HG03342 (cell line): ENCODE measurements at regions not wholly inside any gene's neighbourhood (a gene's known extent, or its start where the extent isn't known, plus 50 kb on each side); places are given as distances from the start of the nearest gene placed in this dataset.

Experiments used
- ATAC-seq: cut with Tn5 transposase; IDR thresholded peaks from one replicate; pipeline ENCODE4 v1.9.1; 2021; ENCODE audit warnings: mild to moderate bottlenecking, moderate library complexity; ENCODE audit not compliant: unreplicated experiment

- no peak for ATAC-seq
Observed at GRCh38 chr7:110095372-110096052, 995.4 kb upstream of the LRRN3 start.

GRCh38 chr7:110104243-110104642, 986.7 kb upstream of the LRRN3 start:
- no peak for ATAC-seq

DNA sequence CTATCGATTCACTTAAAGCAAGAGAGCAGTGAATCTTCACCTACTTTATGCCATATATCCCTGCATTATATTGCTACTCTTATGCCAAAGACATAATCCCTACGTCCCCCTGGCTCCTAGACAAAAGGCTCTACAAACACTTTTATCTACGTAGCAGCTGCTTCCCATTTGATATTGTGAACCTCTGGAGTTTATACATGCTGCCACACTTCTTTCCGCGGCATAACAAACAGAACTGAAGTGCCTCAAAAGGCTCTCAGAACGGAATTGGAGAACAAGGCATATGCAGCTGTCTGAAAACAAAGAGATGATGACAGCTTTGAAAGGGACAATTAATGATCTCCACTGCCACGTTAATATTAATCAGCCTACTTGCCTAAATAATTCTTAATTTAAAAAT, 985.6 kb upstream of the LRRN3 start:
- no peak for ATAC-seq

GRCh38 chr7:110105840-110106239, 985.1 kb upstream of the LRRN3 start:
- ATAC-seq: no peak

DNA sequence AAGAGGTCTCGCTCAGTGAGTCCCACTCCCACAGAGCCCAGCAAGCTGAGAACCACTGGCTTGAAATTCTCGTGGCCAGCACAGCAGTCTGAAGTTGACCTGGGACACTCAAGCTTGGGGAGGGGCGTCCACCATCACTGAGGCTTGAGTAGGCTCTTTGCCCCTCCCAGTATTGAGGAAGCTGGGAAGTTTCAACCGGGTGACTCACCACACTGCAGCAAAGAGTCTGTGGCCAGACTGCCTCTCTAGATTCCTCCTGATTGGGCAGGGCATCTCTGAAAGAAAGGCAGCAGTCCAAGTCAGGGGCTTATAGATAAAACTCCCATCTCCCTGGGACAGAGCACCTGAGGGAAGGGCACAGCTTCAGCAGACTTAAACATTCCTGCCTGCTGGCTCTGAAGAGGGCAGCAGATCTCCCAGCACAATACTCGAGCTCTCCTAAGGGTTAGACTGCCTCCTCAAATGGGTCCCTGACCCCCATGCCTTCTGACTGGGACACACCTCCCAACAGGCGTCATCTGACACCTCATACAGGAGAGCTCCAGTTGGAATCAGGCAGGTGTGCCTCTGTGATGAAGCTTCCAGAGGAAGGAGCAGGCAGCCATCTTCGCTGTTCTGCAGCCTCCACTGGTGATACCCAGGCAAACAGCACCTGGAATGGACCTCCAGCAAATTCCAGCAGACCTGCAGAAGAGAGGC, 970.9 kb upstream of the LRRN3 start:
- no peak for ATAC-seq

DNA sequence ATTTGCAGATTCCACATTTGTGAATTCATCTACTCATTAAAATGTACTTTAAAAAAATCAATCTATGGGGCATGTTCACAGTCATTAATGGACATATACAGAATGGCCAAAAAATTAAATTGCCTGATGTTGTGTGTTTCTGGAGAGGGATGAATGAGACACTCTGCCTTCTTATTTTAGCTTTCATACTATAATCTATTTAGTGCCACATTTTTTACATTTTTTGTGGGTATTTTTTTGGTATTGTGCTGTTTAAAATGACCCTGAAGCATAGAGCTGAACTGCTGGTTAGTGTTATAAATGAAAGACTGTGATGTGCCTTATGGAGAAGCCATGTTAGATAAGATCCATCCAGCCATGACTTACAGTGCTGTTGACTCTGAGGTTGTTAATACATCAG, 961.8 kb upstream of the LRRN3 start:
- no peak for ATAC-seq

DNA sequence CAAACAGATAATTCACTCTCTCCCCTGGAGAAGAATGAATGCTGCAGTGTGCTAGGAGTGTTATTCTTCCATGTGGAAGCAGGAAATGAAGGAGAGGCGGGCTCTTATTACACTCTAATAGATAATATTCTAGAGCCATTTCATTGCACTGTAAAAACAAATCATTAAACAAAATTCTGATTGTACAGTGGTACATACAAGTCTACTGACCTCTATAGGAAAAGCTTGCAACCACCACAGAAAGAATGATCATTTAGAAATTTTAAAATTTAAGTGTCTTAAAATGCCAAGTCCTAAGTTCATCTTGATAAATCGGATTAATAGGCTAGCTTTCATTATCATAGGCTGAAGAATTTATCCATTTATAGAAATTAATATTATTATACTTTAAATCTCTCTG, 960.3 kb upstream of the LRRN3 start:
- ATAC-seq: no peak

- ATAC-seq: no peak
Observed at GRCh38 chr7:110131344-110131743, 959.6 kb upstream of the LRRN3 start.

DNA sequence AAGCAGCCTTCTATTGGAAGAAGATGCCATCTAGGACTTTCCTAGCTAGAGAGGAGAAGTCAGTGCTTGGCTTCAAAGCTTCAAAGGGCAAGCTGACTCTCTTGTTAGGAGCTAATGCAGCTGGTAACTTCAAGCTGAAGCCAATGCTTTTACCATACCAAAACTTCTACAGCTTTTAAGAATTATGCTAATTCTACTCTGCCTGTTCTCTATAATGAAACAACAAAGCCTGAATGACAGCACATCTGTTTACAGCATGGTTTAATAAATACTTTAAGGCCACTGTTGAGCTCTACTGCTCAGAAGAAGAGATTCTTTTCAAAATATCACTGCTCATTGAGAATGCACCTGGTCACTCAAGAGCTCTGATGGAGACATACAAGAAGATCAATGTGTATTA, 951.9 kb upstream of the LRRN3 start:
- ATAC-seq: no peak

GRCh38 chr7:110142939-110143526, 947.9 kb upstream of the LRRN3 start:
- no peak for ATAC-seq

DNA sequence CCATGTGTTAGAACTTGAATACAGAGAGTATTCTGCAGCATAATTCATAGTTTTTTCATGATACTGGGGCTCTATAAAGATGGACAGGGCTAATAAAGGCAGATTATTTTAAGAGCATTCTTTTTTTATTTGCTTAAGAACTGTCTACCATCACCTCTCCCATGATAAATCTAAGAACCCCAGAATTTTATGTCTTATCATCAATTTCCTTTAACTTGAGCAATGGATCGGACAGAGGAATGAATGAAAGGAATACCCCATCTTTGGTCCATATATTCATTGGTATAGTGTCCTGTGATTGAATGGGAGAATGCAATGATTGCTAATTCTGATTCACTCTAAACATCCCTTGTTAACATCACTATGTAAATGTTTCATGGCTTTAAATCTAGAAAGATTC, 946.3 kb upstream of the LRRN3 start:
- no peak for ATAC-seq

DNA sequence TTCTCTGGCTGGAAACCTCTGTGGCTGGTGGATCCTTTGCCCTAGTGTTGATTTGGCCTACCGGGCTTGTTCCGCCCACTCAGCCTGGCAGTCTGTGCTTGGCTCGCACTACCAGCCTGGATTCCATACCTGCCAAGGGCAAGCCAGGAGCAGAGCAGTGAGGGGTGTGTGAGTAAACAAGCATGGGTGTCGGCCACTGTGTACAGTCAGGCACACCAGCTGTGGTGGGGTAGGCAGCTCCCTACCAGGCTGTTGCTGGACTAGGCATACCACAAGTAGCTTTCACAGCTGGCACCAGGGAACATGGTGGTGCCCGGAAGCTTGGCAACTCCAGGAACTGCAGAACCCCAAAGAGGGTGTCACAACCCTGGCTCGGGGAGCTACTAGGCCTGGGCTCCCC, 942.9 kb upstream of the LRRN3 start:
- ATAC-seq: no peak

GRCh38 chr7:110153222-110153621, 937.7 kb upstream of the LRRN3 start:
- no peak for ATAC-seq

DNA sequence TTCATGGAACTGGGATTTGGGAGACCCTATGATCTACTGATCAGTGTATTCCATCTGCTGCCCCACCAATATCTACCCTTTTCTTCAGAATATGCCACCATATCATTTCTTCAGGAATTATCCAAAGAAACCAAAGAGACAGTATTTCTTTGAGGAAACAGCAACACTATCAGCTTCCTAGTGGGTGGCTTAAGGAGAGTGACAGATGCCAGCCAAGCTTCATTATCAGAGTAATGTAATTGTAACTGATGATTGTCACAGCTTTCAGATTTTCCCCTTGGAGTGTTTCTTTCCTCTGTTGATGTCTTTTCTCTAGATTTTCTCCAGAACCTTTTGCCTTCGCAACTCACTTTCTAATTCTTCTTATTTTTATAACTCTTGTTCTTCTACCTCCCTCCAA, 934.4 kb upstream of the LRRN3 start:
- ATAC-seq: no peak

DNA sequence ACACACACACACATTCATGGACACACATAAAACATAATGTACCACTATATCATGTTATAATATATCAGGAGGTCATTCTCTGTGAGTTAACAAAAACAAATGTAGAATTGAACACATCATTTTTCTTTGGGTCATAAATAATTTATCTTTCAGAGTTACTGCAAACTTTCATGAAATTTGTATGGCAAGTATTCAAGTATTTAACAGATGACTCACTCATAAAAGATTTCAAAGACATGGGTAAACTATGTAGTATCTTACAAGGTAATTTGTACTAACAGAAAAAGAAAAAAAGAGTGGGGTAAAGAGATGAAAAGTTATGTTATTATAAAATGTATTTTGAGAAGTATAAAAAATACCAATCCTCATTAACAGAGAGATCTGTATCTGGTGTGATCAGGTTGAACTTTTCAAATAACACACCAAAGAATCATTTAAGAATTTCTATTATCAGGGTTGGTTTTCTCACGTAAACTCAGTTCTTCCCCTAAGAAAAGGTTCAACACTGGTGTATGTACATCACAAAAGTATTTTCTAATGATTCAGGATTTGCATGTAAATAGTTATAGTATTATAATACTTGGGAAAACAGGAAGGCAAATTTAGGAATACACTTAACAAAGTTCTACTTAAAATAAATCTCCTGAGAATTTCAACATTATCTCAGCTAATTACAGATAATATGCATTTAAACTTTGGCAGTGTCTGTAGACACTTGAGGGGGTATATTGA, 933.1 kb upstream of the LRRN3 start:
- ATAC-seq: no peak

GRCh38 chr7:110168010-110168409, 922.9 kb upstream of the LRRN3 start:
- no peak for ATAC-seq

- no peak for ATAC-seq
Observed at GRCh38 chr7:110170841-110171240, 920.1 kb upstream of the LRRN3 start.

GRCh38 chr7:110177463-110177862, 913.5 kb upstream of the LRRN3 start:
- ATAC-seq: no peak

DNA sequence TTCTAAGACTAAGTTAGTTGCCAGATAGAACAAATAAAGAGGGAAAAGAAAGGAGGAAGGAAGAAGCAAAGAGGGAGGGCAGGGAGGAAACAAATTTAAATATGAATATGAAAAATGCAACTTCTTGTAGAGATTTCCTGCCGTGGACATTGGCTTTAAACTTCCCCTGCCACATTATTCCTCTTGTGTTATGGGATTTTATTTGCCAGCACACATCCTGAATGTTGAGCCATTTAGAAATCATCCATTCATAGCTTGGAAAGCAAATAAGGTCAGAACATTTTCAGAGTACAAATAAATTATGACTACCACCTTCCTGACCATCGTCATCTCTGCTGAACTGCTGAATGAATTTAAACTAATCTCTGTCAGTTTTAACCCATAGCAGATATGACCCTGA, 911.9 kb upstream of the LRRN3 start:
- no peak for ATAC-seq

DNA sequence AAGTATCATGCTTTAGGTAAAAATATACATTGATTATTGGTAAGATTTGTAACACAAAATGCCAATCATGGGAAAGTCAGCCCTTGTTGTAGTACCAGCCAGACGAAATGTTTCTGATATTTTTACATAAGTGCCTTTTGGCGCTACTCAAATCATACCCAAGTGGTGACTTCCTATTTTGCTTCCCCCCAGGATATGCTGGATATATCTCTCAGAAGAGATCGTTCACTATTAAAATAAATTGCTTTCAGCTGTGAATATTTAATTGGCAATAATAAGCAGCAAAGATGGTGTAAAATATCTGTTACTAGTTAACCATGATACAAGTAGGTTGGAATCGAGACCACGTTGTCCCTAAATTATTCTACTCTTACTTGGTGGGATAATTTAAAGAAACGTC, 909.2 kb upstream of the LRRN3 start:
- ATAC-seq: no peak

- no peak for ATAC-seq
Observed at GRCh38 chr7:110186334-110186733, 904.6 kb upstream of the LRRN3 start.
